ENCODE measurements at regions not wholly inside any gene's neighbourhood (a gene's known extent, or its start where the extent isn't known, plus 50 kb on each side); places are given as distances from the start of the nearest gene placed in this dataset.

DNA sequence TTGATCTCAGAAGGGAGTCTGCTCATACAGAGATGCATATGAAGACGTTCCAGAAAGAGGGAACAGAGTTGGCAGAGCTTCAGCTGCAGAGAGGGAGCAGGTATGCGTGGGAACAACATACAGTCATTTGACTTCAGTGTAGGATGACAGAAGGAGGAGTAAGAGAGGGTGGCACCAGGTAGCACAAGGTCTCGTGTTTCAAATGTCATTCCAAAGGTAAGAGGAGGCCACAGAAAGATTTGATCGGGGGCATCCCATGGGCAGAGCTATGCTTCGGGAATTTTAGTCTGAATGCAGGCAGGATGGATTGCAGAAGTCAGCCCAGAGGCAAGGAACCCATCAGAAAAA, 367.1 kb downstream of the CDK5RAP2 start:
- DNase-seq (ENCODE audit: low read depth): no peak

DNA sequence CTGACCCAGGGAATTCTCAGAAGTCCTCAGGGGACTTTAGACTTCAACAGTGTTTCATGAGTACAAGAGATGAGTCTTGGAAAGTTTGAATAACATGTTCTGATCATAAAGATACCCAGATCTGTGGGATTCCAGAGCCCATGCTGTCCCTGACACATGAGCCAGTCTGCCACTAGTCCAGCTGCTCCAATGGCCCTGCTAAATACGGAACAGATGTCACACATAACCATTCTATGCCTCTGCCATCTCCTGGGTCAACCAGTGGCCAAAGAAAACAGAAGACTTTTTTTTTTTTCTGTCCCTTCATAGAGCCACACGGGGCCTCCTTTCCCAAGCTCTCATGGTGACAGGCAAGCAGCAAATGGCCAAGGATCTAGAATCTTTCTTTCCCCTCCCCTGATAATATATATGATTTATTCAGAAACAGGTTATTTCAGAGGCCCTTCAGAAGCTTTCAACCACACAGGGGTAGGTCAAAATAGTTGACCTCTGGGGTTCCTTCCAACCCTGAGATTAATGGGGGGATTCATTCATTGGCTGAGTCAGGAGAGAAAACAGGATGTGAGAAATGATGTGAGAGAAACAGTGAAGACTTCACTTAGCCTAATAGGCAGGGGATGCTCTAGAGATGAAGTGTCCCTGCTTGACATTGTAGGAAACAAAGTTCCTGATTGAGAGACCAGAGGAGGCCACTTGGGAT, 367.7 kb downstream of the CDK5RAP2 start:
- no peak for DNase-seq (ENCODE audit: low read depth)

DNA sequence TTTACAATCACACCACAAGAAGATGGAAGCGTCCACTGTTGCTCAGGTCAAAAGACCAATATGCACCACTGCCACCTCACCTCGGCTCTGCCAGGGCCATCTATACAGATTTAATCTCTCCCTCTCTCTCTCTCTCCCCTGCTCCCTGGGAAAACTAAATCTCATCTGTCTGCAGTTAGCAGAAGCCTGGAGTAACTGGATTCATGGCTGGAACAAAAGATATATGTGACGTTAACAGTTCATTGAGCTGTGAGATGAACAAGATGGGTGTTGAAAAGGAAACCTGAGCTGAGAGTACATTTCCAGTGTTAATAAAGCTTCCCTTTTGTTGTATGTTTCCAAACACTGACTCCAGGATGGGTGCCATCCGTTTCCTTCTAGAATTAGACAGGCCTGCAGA, 369.7 kb downstream of the CDK5RAP2 start:
- no peak for DNase-seq (ENCODE audit: low read depth)

DNA sequence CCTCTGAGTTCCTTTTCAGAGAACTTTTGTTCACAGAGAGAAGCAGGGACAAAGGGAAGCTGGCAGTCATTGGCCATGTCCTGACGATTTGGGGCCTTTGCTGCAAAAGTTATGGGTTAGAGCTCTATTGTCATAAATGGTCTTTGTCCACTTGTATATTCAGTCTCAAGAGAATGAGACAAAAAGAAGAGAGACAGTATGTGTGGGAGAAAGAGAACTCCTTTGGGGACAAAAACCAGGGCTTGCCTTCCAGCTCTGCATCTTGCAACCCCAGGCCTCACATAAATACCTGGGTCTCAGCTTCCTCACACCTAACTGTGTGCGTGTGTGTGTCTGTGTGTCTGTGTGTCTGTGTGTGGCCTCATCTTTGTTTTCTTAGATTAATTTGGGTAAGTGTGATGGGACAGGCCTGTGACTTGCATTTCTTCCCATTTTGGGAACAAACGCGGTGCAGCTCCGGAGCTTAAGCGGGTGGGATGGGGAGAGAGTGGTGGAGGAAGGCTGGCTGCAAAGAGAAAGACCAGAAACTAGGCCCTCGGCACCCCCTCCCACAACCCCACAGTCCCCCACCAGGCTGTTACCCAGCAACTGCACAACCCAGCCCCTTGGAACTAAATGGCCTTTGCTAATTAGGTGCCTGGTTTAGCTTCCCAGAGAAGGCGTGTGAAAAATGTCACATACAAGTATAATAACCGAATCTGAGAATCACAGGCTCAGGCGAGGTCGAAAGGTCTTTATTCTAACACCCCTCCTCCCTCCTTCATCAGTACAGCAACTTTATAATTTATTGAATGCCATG, 376.9 kb downstream of the CDK5RAP2 start:
- DNase-seq (ENCODE audit: low read depth): no peak

DNA sequence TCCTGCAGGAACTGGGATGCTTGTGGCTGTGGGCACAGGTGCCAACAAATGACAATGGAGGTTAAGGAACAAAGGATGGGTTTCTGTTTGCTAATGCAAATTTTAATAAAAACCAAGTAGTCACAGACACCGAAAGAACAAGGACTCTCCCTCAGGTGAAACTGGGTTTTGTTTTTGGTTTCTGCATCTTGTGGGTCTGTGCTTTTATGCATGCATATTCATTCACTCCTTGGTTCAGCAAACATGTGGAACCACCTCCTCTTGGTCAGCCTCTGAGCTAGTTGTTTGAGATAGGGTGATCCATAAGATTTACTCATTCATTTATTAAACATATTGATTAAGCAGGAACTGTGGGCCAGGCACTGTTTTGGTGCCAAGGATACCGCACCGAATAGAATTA, 381.9 kb downstream of the CDK5RAP2 start:
- DNase-seq (ENCODE audit: low read depth): no peak

DNA sequence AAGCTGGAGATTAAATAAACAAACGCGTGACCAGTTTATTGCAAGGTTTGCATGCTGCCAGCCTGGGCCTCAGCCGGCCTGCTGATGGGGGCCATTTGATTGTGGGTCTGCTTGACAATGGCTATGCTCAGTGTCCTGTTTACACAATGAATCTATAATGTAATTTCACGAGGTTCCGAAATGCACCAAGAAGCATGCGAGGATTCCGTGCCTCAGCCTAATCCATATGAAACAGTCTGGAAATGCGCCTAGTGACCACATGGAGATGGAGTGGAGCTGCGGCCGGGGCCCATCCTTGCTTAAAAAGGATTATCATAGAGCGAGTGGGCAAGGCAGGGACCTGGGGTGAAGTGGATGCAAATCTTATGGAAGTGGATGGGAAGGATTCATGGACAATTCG, 382.4 kb downstream of the CDK5RAP2 start:
- DNase-seq (ENCODE audit: low read depth): no peak

DNA sequence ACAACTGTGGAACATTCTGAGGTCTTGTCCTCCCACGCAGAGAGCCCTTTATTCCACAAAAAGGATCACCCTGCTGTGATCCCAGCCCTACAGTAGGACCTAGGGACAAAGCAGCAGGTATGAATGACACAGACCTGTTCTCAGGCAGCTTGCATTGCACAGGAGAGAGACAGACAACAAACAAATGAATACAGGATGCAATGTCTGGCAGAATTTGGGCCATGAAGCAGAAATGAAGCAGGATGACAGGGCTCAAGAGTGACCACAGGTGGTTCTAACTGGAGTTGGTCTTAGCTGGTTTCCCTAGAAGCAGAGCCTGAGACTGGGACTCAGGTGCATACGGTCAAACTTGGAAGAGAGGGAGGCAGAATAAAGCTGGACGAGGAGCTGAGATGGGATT, 388.8 kb downstream of the CDK5RAP2 start:
- no peak for DNase-seq (ENCODE audit: low read depth)

DNA sequence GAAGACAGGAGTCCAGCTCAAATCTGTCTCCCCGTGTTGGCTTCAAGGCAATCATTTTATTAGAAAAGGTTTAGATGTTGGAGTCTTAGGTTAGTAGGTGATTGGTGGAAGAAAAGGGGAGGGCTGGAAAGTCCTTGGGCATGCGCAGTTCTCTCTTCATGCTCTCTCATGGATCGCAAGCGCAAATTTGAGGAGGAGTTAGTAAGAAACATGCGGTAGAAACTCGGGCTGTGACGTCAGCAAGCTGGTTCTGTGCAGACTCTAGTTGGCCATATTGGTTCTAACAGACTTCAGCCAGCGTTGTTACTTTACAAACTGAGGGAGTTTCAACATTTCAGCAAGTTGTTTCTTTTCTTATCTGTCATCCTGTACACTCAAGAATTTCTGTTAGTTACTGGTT, 392.2 kb downstream of the CDK5RAP2 start:
- DNase-seq (ENCODE audit: low read depth): peak; percentile 4

DNA sequence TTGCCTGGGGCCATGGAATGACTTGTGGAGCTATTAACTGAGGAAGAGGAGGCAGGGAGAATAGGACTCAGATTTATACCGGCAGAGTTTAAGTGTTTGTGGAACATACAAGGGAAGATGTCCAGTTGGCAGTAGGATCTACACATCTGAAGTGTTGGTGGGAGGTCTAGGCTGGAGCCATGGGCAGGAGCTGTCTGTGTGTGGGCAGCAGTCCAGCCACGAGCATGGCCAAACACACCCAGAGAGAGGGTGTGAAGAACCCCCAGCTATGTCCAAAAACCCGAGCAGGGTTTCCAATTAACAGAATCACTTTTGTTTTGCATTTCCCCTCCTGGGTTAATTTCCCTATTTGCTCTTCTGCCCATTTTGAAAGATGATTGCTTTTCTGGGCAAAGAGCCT, 393.7 kb downstream of the CDK5RAP2 start:
- no peak for DNase-seq (ENCODE audit: low read depth)

DNA sequence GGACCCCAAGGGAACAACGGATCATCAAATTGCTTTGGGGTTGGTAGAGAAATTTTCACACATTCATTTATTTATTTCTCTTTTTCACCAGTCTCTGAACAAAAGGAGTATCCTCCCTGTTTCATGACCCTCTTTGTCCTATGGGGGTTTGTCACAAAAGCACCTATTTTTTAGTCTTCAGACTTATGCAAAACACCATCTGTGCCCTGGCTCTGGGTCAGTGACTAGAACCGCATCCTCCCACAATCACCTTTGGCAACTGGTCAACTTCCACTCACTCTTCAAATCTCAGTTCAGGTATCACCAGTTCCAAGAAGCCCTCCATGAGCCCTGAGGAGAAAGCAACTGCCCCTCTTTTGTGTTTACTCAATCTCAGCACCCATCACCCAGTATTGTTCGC, 395.7 kb downstream of the CDK5RAP2 start:
- no peak for DNase-seq (ENCODE audit: low read depth)

DNA sequence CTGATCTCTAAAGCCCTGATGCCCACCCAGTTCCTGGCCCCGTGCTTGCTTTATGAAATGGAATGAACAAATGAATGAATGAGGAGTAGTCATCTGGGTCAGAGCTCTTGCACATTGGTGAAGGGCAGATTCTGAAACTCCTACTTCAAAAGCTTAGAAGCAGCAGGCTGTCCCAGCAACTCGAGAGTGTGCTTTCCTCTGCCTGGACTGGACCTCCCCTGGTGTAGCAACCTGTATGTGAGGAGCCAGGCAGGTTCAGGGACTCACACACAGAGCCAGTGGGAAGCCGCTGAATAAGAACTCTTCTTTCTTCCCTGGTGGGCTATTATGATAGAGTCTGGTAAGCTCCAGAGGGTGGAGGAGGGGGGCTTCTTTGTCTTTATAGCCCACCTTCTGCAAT, 396.4 kb downstream of the CDK5RAP2 start:
- DNase-seq (ENCODE audit: low read depth): no peak

DNA sequence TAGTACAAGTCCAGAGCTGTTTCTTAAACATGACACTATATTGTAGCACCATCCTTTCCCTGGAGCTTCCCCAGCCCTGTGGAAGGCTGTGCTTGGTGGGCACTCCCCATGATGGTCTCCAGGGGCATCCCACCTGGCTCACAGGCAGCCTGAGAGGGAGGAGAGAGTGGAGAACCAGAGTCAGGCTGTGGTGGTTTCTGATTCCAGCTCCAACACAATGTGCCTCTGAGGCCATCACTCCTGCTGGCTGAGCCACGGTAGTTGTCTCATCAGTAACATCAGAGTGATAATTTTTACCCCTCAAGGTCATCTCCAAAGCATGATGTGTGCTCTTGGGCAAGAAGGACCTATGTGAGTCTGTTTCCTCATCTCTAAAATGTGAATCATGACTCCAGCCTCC, 398.0 kb downstream of the CDK5RAP2 start:
- no peak for DNase-seq (ENCODE audit: low read depth)

DNA sequence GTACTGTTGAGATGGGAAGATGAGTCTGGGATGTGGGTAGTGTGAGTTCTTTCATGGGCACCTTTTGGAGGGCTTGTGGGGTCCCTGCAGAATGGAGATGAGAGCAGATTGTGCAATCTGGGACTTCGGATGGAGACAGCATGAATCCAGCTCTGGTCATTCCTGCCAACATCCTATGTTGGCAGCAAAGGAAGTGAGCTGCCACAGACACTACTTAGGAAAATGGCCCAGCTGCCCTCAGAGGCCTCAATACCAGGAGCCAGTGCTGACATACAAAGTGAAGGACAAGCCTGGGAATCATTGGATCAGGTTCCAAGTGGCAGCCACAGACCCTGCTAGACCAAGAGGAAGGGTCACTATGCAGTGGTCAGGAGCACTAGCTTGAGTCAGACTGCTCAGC, 402.8 kb downstream of the CDK5RAP2 start:
- DNase-seq (ENCODE audit: low read depth): no peak

DNA sequence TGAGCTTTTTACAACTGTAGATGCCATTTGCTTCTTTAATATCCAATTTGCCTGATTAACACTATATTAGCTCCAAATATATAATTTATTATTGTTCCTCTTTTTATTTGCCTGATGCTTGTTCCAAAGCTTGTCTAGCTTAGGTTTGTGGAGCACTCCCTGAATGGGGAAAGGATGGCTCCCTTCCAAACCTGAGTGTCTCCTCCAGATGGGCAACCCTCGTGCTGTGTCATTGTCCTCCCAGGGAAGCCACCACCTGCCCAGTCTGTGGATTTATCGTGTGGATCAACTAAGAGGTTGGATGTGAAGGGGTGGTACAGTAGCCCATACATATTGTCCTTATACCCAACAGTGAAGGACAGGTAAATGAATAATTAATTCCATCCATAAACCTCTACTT, 404.9 kb downstream of the CDK5RAP2 start:
- DNase-seq (ENCODE audit: low read depth): no peak

DNA sequence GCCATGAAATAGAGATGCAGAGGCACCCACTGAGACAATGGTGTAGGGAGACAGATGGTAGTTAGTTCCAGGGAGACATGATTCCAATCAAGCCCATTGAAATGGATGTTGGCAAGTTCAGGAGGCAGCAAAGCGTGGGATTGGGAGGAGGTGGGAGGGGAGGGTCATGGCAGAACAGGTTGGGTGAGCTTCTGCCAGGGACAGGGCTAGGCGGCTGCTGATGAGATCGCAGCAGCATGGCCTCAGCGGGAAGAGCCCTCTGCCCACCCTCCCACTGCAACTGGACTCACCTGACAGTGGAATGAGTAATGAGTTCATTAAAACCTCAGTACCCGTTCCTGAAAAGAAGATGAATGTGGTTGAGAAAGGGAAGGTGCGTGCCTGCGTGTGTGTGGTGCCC, 418.2 kb downstream of the CDK5RAP2 start:
- DNase-seq (ENCODE audit: low read depth): no peak

DNA sequence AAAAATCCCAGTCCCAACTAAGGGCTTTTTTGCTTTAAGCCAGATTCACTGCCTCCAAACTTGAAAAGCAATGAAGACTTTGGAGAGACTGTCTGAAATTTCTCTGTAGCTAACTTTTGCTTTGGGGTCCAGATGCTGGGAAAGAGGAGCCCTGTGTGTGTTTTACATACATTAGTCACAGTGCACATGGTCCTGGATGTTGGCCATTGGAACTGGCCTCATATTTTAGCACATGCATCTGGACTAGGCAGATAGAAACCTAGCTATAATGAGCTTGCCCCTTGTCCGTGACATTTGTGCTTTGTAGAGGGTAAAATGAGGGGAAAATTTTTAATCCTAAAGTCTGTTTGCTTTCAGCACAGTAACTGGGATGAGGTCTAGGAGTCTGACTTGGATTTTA, 421.7 kb downstream of the CDK5RAP2 start:
- DNase-seq (ENCODE audit: low read depth): no peak

DNA sequence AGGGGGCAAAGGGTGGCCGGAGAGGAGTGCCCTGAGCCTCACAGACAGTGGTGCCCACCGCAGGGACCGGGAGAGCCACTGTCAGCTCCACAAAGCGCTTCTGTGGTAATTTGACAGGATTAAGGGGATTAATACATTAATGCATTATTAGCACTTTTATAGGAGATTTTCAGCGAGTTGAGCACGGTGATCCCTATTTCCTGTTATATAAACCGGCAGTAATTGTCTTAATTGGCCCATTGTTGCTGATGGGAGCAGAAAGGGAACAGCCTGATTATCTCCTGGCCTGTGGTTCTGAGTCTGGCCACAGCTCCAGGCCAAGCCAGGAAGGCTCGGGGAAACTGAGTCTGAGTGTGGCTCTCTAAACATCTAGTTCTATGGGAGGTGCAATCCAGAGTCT, 423.6 kb downstream of the CDK5RAP2 start:
- no peak for DNase-seq (ENCODE audit: low read depth)

DNA sequence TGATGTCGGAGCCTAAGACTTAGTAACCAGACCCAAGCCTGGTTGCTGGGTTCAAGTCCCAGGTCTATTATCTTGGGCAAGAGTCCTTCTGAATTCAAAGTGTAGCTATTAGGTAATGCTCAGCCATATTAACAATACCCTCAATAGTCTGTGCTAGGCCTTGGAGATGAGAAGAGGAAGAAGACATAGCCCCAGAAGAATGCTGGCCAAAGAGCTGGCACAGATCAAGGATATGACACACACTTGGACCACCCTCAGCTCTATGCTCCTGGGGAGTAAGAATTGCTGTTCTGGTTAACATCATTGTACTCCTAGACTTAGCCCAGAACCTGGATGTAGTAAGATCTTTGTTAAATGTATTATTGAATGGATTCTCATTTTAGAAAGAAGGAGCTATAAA, 426.7 kb downstream of the CDK5RAP2 start:
- no peak for DNase-seq (ENCODE audit: low read depth)

DNA sequence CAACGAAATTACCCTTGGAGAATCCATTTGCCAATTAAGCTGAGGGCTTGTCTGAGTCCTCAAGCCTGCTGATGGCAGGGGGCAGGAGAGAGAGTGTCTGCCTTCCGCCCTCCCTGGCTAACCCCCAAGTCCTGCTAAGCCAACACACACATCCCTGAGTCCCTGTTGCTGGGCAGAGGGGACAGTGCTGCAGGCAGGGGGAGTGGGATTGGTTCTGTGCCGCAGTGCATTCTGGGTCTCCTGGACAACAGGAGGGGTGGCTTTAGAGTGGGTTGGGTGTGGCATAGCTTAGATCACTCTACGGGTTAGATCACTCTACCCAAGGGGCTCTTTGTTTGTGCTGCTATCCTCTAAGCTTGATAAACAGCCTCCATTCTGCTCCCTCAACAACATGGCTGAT, 427.7 kb downstream of the CDK5RAP2 start:
- DNase-seq (ENCODE audit: low read depth): no peak

DNA sequence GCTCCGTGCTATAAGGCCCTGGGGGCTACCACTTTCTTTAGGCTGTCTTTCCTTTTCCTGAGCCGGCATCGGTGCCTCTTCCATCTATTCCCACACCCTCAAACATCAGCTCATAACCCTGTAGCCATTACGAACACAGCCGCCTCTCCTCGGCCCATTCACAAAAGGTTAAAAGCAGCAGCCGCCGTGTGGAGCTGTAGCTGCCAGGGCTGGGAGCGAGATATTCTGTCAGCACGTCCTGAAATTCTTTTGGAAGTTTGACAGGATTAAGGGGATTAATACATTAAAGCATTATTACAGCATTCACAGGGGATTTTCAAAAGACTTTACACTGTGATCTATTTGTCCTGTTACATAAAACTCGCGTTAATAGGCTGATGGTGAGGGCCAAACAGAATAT, 428.2 kb downstream of the CDK5RAP2 start:
- no peak for DNase-seq (ENCODE audit: low read depth)

DNA sequence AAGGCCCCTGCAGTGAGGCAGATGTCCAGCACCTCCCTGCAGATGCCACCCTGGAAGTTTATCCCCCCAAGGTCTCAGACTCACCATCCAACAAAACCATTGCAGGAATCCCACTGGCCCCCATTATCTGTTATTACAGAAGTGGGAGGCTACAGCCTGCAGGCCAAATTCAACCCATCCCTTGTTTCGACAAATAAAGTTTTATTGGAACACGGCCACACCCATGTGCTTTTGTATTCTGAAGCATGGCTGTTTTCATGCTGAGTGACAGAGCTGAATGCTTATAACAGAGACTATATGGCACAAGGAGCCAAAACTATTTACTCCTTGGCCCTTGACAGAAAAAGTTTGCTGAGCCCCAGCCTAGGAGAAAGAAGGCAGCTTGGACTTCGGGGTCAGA, 428.8 kb downstream of the CDK5RAP2 start:
- DNase-seq (ENCODE audit: low read depth): no peak

DNA sequence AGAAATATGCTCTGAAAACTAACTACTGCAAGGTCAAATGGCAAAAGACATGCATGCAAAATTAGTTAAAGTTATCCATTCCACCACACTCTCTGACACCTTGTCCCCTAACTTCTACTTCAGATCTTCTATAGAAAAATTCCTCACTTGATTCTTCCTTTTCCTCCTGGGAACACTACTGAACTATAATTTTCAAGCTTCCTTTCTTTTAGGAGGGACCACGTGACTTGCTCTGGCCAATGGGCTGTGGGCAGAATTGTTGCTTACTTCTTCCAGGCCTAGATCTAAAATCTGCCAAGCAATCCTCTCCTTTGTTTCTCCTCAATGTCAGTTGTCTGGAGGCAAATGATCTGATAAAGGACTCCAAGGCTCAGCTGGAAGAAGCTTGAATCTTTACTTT, 441.0 kb downstream of the CDK5RAP2 start:
- no peak for DNase-seq (ENCODE audit: low read depth)

DNA sequence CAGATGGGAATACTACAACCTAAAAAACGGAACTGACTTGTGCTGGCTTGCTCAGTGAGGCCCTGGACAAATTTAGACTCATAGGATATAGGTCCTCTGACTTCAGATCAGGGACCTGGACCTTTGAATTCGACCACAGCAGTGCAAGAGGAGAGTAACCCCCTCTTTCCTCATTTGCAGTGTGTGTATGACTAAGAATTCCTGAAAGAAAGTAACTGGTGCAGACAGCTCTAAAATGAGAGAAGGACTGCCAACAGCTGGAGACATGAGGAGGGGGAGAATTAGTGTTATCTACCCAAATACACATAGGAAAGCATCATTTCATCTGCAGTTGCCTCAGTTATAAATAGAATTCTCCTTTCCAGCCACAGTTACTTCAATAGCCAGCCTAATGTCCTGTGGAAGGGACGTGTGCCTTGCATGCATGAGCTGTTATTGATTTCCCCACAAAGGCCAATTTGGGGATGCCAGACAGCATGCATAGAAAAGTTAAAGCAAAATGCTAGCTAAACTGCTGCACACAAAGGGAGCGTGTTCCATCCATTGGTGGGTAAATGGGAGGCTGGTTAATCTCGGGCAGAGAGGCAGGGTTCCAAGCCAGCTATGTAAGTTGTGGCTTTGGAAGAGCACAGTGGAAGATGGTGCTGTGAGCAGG, 442.7 kb downstream of the CDK5RAP2 start:
- no peak for DNase-seq (ENCODE audit: low read depth)
